ENCODE measurements at regions not wholly inside any gene's neighbourhood (a gene's known extent, or its start where the extent isn't known, plus 50 kb on each side); places are given as distances from the start of the nearest gene placed in this dataset.

DNA sequence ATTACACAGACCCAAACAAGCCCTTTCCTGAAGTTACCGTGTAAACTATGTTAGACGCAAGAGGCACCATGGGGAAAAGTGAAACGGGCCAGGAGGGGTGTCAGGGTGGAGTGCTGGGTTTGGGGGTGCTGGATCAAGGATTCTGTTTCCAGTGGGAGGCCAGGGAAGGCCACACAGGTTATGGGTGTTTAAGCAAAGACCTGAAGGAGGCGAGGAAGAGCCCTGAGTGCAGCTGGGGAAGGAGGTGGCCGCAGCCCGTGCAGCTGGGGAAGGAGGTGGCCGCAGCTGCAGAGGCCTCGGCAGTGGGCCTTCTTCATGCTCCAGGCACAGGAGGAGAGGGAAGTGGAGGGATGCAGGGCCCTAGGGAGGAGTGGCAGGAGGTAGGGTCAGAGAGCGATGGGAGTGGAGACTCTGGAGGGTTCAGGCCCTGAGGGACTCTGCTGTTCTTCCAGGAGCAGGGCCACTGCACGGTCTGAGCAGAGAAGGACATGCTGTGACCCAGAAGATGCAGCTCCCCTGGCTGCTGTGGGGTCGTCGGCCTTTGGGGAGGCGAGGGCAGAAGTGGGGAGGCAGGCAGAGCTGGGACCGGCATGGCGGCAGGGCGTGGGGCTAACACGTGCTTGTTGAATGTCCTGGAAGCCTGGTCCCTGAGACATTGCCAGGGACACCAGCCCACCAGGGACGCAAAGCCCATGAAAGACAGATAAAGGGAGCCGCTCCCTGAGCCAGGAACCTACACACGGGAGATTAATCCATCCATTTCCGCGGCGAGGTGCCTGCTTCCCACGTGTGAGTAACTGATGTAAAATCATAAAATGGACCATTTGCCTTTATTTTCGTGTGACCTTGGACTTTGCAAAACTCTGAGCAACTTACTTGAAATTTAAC, 1049.1 kb downstream of the BRD1 start:
- no peak overlapping the region for H3K27ac ChIP-seq (ENCODE audit: insufficient read depth, low read length, poor library complexity, severe bottlenecking)

DNA sequence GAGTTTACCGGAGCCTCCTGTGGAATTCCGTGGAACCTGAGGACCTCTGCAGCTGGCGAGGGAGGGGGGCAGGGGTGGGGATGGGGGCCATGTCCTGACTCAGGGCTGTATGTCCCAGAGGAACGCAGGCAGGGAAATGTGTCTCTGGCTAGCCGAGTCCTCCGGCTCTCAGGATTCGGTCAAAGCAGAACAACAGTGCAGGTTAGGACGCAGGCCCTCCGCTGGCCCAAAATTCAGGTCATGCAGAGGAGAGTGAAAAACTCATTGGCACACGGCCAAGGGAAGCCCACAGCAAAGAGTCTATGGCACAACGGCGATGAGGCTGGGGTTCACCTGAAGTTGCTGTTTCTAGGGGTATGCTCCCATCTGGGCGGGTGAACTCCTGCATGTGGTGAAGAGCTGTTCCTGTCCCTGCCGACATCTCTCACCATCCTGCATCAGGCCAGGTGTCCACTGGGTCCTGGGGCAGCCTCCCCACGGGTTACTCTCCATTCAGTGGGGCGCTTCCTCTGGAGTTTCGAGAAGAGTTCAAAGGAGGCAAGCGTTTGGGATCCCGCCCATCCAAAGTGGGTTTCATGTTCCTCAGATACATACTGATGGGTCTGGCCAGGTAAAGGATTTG, 1055.3 kb downstream of the BRD1 start:
- DNase-seq (no peak), ATAC-seq (ENCODE audit: low read depth in 2 of 2) (no peak)
- Histone ChIP-seq H3K4me3 (ENCODE audit: low read depth, low read length) (no peak overlapping the region), H3K27me3 (ENCODE audit: control insufficient read depth, insufficient read depth, low read length) (no peaks in the 10 kb centered on the region), H3K4me1 (ENCODE audit: control insufficient read depth, insufficient read depth, low read length, poor library complexity, severe bottlenecking) (no peaks in the 10 kb centered on the region), H3K27ac (ENCODE audit: insufficient read depth, low read length, poor library complexity, severe bottlenecking) (no peak overlapping the region), H3K9me3 (ENCODE audit: control insufficient read depth in 2 of 2, low read length in 2 of 2) (peaks cover 9 to 11% of the 10 kb centered on the region in 2 experiments), H3K36me3 (ENCODE audit: control insufficient read depth, insufficient read depth, low read length) (no peaks in the 10 kb centered on the region)
- H3K27ac Mint-ChIP-seq = no peak overlapping the region
- H3K4me3 Mint-ChIP-seq = no peak overlapping the region
- H3K9me3 Mint-ChIP-seq = peaks cover 3 to 18% (median 7%) of the 10 kb centered on the region in 7 donors
- H3K36me3 Mint-ChIP-seq = no peaks in the 10 kb centered on the region
- peaks cover 4% of the 10 kb centered on the region for H3K27me3 Mint-ChIP-seq
- no peaks in the 10 kb centered on the region for H3K4me1 Mint-ChIP-seq

More for the DNA sequence above, 1049.1 kb downstream of the BRD1 start:
- Histone ChIP-seq H3K4me3 (ENCODE audit: low read depth, low read length) (no peak overlapping the region), H3K9me3 (ENCODE audit: control insufficient read depth in 2 of 2, low read length in 2 of 2) (peaks cover 9 to 14% of the 10 kb centered on the region in 2 experiments), H3K36me3 (ENCODE audit: control insufficient read depth, insufficient read depth, low read length) (no peaks in the 10 kb centered on the region), H3K27me3 (ENCODE audit: control insufficient read depth, insufficient read depth, low read length) (no peaks in the 10 kb centered on the region), H3K4me1 (ENCODE audit: control insufficient read depth, insufficient read depth, low read length, poor library complexity, severe bottlenecking) (no peaks in the 10 kb centered on the region)
- ATAC-seq (ENCODE audit: low read depth in 2 of 2) (no peak), DNase-seq (no peak)
- Mint-ChIP-seq H3K4me1 (no peaks in the 10 kb centered on the region), H3K9me3 (peaks cover 3 to 11% (median 5%) of the 10 kb centered on the region in 7 donors), H3K27me3 (no peaks in the 10 kb centered on the region), H3K27ac (no peak overlapping the region), H3K4me3 (peak overlapping the region in 1 of 4 donors; percentile 78), H3K36me3 (no peaks in the 10 kb centered on the region)

DNA sequence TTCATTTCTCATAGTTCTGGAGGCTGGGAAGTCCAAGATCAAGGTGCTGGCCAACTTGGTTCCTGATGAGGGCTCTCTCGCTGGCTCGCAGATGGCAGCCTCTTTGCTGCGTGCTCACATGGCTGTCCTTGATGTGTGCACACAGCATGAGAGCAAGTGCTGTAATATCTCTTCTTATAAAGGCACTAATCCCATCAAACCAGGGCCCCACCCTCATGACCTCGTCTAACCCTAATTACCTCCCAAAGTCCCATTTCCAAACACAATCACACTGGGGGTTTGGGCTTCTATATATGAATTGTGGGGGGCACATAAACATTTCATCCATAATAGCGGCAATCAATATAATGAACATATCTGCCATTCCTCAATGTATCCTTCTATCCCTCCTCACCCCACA, 1062.1 kb downstream of the BRD1 start:
- Histone ChIP-seq H3K27me3 (ENCODE audit: control insufficient read depth, insufficient read depth, low read length) (no peaks in the 10 kb centered on the region), H3K4me3 (ENCODE audit: low read depth, low read length) (no peak overlapping the region), H3K4me1 (ENCODE audit: control insufficient read depth, insufficient read depth, low read length, poor library complexity, severe bottlenecking) (no peaks in the 10 kb centered on the region), H3K36me3 (ENCODE audit: control insufficient read depth, insufficient read depth, low read length) (no peaks in the 10 kb centered on the region), H3K27ac (ENCODE audit: insufficient read depth, low read length, poor library complexity, severe bottlenecking) (no peak overlapping the region), H3K9me3 (ENCODE audit: control insufficient read depth in 2 of 2, low read length in 2 of 2) (peaks cover 0 to 4% of the 10 kb centered on the region in 2 experiments)
- H3K36me3 Mint-ChIP-seq = no peaks in the 10 kb centered on the region
- DNase-seq (no peak), ATAC-seq (ENCODE audit: low read depth in 2 of 2) (no peak)
- no peak overlapping the region for H3K4me3 Mint-ChIP-seq
- no peaks in the 10 kb centered on the region for H3K4me1 Mint-ChIP-seq
- no peak overlapping the region for H3K27ac Mint-ChIP-seq
- peaks cover 0 to 25% (median 5%) of the 10 kb centered on the region in 7 donors for H3K9me3 Mint-ChIP-seq
- H3K27me3 Mint-ChIP-seq = no peaks in the 10 kb centered on the region

DNA sequence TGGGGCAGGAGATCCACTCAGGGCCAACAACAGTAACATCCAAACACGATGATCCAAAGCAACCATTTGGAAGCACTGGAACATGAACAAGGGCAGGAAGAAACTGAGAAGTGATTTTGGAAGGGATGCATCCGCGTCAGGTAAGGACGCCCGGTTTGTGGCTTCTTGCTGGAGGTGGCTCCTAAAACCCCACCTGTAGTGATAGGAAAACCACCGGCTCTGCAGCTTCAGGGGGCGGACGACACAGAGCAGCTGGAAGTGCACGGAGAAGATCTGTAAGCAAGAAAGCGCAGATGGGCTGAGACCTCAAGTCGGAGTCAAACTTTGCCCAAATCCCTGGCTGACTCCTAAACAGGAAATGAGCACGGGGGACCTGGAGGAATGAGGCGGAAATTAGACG, 1066.1 kb downstream of the BRD1 start:
- Mint-ChIP-seq H3K4me1 (no peaks in the 10 kb centered on the region), H3K36me3 (no peaks in the 10 kb centered on the region), H3K27ac (no peak overlapping the region), H3K27me3 (no peaks in the 10 kb centered on the region), H3K4me3 (no peak overlapping the region), H3K9me3 (peaks cover 0 to 11% (median 3%) of the 10 kb centered on the region in 7 donors)
- no peak overlapping the region for H3K27ac ChIP-seq (ENCODE audit: insufficient read depth, low read length, poor library complexity, severe bottlenecking)
- no peak overlapping the region for H3K4me3 ChIP-seq (ENCODE audit: low read depth, low read length)
- peaks cover 0 to 4% of the 10 kb centered on the region in 2 experiments for H3K9me3 ChIP-seq (ENCODE audit: control insufficient read depth in 2 of 2, low read length in 2 of 2)
- no peaks in the 10 kb centered on the region for H3K4me1 ChIP-seq (ENCODE audit: control insufficient read depth, insufficient read depth, low read length, poor library complexity, severe bottlenecking)
- no peaks in the 10 kb centered on the region for H3K36me3 ChIP-seq (ENCODE audit: control insufficient read depth, insufficient read depth, low read length)
- ATAC-seq (ENCODE audit: low read depth in 2 of 2) (no peak), DNase-seq (no peak)
- no peaks in the 10 kb centered on the region for H3K27me3 ChIP-seq (ENCODE audit: control insufficient read depth, insufficient read depth, low read length)

DNA sequence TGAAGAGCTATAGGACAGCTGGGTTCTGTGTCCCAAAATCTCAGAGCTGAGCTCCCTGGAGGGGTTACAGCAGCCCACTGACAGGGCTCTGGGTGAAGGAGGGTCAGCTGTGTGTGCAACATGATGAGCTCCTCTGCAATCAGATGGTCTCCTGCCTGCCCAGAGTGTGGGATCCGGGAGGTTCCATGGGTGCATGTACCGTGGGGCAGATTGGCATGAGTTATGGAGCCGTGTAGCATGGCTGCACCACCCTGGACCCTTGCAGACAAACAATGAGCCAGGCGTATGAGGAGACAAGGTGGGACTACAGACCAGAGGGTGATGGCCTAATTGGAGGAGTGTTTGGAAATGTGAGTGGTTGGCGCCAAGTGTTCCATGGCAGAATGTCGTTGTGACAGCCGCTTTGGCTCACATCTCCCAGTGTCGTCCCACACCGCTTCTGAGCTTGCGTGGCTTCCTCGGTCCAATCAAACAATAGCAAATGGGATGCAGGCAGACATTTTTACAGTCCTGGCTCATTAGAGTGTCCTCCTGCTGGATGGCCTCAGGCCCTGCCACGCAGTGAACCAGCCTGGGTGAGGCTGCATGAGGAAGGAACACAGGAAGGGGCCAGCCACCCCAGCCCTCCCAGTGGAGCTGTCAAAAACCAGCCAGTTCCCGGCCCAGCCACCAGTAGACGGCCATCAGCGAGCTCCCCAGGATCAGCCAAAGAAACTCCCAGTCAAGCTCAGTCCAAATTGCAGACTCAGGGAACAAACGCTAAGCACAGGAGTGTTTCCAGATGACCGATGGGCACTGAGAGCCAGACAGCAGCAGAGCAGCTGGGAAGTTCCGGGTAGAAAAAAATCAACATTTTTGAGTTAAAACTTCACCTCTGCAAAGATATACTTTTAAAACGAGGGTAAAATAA, 1066.9 kb downstream of the BRD1 start:
- Histone ChIP-seq H3K4me1 (ENCODE audit: control insufficient read depth, insufficient read depth, low read length, poor library complexity, severe bottlenecking) (no peaks in the 10 kb centered on the region), H3K27me3 (ENCODE audit: control insufficient read depth, insufficient read depth, low read length) (no peaks in the 10 kb centered on the region), H3K36me3 (ENCODE audit: control insufficient read depth, insufficient read depth, low read length) (no peaks in the 10 kb centered on the region), H3K4me3 (ENCODE audit: low read depth, low read length) (no peak overlapping the region), H3K27ac (ENCODE audit: insufficient read depth, low read length, poor library complexity, severe bottlenecking) (no peak overlapping the region), H3K9me3 (ENCODE audit: control insufficient read depth in 2 of 2, low read length in 2 of 2) (peaks cover 0 to 3% of the 10 kb centered on the region in 2 experiments)
- DNase-seq (no peak), ATAC-seq (ENCODE audit: low read depth in 2 of 2) (no peak)
- no peaks in the 10 kb centered on the region for H3K27me3 Mint-ChIP-seq
- H3K27ac Mint-ChIP-seq = no peak overlapping the region
- no peaks in the 10 kb centered on the region for H3K4me1 Mint-ChIP-seq
- H3K4me3 Mint-ChIP-seq = no peak overlapping the region
- H3K36me3 Mint-ChIP-seq = no peaks in the 10 kb centered on the region
- peaks cover 0 to 8% (median 3%) of the 10 kb centered on the region in 7 donors for H3K9me3 Mint-ChIP-seq

DNA sequence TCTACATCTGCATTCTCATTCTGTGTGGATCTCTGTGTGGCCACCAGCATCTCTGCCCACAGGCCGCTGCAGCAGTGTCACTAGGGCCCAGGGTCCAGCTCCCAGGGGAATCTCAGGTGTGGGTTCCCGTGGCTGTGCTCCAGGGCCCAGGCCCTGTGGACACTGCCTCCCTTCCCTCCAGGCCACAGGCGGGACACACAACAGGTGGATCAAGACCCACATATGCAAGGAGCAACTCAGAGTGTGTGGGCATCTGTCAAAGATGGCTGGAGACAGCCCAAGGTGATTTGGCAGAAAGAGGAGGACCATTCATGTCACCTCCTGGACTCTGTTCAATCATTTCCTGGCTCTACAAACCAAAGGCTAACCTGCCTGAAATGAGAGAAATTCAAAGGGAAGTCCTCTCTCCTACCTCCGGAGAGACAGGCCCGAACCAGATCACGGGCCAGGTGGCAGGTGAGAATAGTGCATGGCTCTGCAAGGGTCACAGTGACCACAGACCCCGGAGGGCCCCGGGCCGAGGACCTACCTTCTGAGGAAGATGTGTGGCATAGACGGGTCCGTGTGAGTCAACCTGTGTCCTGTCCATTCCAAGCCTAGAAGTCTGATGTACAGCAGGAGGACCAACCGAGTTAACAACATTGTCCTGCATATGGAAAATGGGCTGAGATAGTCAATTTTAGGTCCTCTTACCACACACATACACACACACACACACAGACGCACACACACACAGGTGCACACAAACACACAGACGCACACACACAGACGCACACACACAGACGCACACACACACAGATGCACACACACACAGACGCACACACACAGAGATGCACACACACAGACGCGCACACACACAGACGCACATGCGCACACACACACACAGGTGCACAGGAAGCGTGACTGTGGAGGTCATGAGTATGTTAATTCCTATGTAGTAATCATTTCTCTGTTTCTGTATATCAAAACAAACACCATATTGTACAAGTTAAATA, 1068.5 kb downstream of the BRD1 start:
- Histone ChIP-seq H3K4me3 (ENCODE audit: low read depth, low read length) (no peak overlapping the region), H3K27ac (ENCODE audit: insufficient read depth, low read length, poor library complexity, severe bottlenecking) (no peak overlapping the region), H3K9me3 (ENCODE audit: control insufficient read depth in 2 of 2, low read length in 2 of 2) (no peaks in the 10 kb centered on the region), H3K36me3 (ENCODE audit: control insufficient read depth, insufficient read depth, low read length) (no peaks in the 10 kb centered on the region), H3K27me3 (ENCODE audit: control insufficient read depth, insufficient read depth, low read length) (no peaks in the 10 kb centered on the region), H3K4me1 (ENCODE audit: control insufficient read depth, insufficient read depth, low read length, poor library complexity, severe bottlenecking) (no peaks in the 10 kb centered on the region)
- DNase-seq (no peak), ATAC-seq (ENCODE audit: low read depth in 2 of 2) (no peak)
- Mint-ChIP-seq H3K4me3 (no peak overlapping the region), H3K9me3 (peaks cover 0 to 1% (median 0%) of the 10 kb centered on the region in 7 donors), H3K36me3 (no peaks in the 10 kb centered on the region), H3K4me1 (no peaks in the 10 kb centered on the region), H3K27me3 (no peaks in the 10 kb centered on the region), H3K27ac (no peak overlapping the region)
